ENCODE measurements at regions not wholly inside any gene's neighbourhood (a gene's known extent, or its start where the extent isn't known, plus 50 kb on each side); places are given as distances from the start of the nearest gene placed in this dataset.

DNA sequence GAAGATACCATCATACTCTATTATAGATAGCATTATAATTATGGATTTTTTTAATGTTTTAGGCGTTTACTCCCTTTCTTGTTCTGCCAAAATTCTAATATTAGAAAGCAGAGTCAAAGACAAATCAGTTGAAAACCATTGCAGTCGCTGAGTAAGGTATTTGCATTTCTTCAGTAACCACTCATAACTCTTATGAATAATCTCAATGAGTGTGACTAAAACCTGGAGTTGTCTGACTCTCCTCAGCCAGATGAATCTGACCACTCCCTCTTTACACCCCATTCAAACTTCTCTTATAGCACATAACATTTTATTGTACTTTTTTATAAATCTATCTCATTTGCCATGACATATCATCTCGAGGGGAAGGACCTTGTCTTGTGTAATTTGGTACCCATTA, 1006.5 kb downstream of the DIAPH3 start:
- CTCF ChIA-PET = no interaction called here
- POLR2A ChIA-PET = no interaction called here

DNA sequence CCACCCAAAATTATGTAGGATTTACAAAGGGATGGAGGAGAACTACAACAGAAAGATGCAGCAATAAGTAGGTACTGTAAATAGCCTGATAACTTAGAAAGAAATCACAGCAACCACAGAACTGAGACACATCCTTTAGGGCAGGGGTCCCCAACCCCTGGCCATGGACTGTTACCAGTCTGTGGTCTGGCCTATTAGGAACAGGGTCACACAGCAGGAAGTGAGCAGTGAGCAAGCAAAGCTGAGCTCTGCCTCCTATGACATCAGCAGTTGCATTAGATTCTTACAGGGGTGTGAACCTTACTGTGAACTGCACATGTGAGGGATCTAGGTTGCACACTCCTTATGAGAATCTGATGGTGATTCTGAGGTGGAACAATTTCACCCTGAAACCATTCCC, 997.6 kb downstream of the DIAPH3 start:
- POLR2A ChIA-PET = no interaction called here
- CTCF ChIA-PET = interaction anchor here (0.6 kb wide), 1 partner anchor 253 kb away, joined by 4 read pairs; no protein-coding TSS in a partner anchor

DNA sequence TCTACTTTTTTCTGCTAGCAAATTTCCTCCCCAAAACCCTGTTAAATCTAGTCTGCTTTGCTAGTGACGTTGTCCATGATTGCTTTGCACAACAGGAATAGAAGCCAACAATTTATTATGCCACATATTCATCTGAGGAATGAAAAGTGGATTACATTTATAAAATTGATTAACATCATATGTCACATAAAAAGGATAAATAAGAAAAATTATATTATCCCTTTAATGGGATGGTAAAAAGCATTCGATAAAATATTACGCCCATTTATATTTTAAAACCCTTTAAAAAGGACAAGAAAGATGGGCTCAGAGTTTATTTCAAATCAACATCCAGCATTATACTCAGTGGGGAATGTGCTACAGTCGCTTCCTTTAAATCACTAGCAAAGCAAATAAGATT, 991.7 kb downstream of the DIAPH3 start:
- ChIA-PET CTCF (no interaction called here), POLR2A (no interaction called here)

- ChIA-PET POLR2A (no interaction called here), CTCF (no interaction called here)
Measured at GRCh38 chr13:59176775-59177174, 987.0 kb downstream of the DIAPH3 start.

DNA sequence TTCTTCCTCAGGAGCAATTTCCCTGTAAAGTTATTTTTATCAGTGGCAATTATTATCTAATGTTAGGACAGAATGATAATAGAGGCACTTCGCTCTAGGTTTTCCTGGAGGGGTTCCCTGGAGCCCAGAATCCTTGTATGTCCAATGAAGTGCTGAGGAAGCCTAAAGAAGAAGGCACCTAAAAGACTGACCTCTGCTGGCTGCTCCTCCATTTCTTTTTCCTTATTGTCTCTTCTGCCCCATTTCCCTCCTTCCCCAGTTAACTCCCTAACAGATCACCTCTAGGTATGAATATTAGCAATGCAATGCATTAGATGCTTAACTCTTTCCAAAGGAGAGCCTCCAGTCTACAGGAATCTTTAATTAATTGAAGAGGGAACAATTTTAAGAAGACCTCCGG, 985.4 kb downstream of the DIAPH3 start:
- POLR2A ChIA-PET = no interaction called here
- CTCF ChIA-PET = no interaction called here

DNA sequence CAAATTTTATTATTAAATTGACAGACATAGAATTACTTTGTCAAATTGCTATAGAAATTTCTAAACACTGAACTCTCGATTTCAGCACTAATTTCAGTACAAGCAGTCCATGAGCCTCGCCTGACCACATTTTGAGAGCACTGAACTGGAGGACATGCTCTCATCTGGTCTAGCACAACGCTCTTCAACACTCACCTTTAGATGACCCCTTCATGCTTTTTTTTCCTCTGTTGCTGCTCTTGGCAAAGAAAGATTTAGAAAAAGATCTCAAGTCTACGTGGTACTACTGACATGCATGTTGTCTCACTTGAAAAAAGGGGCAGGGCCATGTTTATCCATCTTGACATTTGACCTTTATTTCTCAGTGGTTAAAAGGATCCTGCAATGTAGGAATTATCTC, 981.5 kb downstream of the DIAPH3 start:
- CTCF ChIA-PET = no interaction called here

GRCh38 chr13:59197397-59197796, 966.3 kb downstream of the DIAPH3 start:
- CTCF ChIA-PET = no interaction called here
- POLR2A ChIA-PET = no interaction called here

More for the DNA sequence above, 981.5 kb downstream of the DIAPH3 start:
- POLR2A ChIA-PET = no interaction called here

DNA sequence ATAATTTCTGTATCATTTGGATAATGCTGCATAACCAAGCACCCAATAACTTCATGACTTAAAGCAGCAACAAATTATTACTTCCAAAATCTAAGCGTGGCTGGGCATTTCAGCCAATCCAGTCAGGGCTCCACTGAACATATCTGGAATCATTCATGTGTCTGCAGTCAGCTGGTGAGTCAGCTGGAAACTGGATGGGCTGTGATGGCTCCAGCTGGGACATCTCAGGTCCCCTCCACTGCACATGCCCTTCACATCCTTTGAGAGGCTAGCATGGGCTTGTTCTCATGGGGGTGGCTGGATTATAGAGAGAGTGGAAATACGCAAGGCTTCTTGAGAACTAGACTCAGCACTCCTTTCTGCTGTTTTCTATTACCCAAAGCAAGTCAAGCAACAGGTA, 961.9 kb downstream of the DIAPH3 start:
- CTCF ChIA-PET = no interaction called here

DNA sequence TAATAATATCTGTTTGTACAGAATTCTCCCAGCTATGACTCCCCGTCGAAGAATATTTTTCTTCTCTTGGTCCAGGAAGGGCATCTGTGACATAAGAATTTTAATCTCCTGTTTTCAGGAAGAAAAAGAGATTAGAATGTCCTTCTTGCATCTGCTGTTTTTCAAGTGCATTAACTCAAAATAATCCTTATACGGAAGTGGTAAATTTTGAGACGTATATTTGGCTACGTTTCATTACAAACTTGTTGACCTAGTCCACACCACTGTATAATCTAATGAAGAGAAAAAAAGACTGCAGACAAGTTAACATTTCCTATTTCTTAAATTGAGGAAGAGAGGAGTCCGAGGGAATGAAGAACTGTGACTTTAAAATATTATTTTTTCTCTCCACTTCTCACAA, 959.9 kb downstream of the DIAPH3 start:
- POLR2A ChIA-PET = no interaction called here

More for the DNA sequence above, 961.9 kb downstream of the DIAPH3 start:
- POLR2A ChIA-PET = no interaction called here

DNA sequence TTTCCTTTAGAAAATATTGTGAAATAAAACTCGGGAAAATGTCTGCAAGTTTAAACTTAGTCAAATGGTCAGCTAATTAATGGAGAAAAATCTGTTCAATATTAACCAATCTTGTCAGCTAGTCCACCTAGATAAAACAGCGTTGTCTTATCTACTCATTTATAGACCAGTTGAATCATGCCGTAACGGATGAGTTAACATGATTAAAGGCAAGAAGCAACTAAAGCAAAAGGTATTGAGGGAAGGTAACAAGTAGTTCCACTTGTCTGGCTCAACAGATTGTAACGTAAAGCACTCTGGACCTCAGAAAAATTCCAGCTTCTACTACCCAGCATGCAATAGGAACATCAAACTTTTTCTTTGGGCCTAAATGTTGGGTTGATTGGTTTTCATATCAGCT, 958.2 kb downstream of the DIAPH3 start:
- POLR2A ChIA-PET = no interaction called here

More for the DNA sequence above, 959.9 kb downstream of the DIAPH3 start:
- CTCF ChIA-PET = no interaction called here

DNA sequence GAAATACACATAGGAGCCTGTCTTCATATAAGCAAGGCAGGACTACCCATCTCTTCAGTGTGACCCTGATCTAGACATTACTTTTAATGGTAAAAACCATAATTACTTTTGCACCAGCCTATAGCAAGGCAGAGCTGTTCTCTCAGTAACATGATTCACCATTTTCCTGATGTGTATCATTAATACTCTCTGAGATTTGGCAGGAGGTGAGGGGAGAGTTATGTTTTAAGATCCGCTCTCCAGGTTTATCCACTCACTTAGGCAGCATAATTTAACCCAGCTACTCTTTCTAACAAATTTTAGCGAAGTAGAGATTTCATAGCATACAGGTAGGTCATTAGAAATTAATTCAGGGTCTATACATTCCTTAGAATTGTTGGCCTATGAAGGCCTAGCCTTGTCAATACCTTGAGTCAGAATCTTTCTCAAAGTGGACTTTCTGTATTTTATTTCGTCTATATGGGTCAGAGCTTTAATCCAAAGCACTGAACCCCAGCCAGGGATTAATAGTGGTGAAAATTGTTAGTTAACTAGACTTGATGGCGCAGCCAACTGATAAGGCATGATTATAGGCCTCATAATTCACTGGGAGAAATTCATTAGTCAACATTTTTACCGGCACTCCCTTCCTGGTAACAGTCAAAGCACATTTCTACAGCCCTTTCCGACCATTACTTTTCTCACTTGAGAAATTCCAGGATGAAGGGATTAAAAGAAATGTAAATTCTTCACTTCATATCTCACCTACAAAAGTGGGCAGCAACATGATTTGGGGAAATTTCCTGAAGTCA, 955.1 kb downstream of the DIAPH3 start:
- POLR2A ChIA-PET = no interaction called here
- CTCF ChIA-PET = no interaction called here

More for the DNA sequence above, 958.2 kb downstream of the DIAPH3 start:
- CTCF ChIA-PET = no interaction called here

DNA sequence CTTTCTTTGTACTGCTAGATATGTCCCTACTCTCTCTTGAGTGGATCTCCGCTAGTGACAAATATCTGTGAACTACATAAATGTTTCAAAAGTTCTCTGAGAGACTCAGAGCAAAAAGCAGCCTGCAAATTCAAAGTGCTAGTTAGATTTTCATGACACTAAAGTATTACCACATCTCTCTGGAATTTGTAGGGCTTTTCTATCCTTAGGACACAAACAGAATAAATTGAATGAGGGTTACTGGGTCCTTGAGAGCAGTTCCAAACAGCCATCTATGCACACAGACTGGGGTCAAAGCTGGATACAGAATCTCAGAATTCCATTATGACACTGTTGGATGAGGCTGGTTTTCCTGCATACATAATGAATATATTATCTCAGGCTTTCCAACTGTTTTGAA, 953.2 kb downstream of the DIAPH3 start:
- CTCF ChIA-PET = no interaction called here
- POLR2A ChIA-PET = no interaction called here

- ChIA-PET CTCF (no interaction called here), POLR2A (no interaction called here)
Measured at GRCh38 chr13:59211606-59212005, 952.1 kb downstream of the DIAPH3 start.

DNA sequence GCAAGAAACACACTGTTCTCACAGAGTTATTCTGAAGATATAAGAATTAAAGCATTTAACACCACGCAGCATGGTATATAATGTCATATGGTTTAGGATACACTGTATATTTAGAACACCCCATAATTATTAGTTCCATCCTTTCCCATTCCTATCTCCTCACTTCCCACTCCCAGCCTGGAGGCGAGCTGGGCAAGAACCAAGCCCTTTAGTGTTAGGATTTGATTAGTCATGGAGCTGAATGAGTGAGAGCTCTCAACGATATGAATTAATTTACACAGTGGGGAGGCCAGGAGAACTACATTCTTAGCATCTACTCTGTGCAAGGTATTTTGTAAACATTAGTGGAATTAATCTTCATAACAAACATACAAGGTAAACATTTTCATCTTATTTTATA, 934.3 kb downstream of the DIAPH3 start:
- POLR2A ChIA-PET = no interaction called here
- CTCF ChIA-PET = no interaction called here

- POLR2A ChIA-PET = no interaction called here
- CTCF ChIA-PET = no interaction called here
Measured at GRCh38 chr13:59229861-59230260, 933.9 kb downstream of the DIAPH3 start.

- POLR2A ChIA-PET = no interaction called here
Measured at GRCh38 chr13:59230484-59231264, 933.1 kb downstream of the DIAPH3 start.

DNA sequence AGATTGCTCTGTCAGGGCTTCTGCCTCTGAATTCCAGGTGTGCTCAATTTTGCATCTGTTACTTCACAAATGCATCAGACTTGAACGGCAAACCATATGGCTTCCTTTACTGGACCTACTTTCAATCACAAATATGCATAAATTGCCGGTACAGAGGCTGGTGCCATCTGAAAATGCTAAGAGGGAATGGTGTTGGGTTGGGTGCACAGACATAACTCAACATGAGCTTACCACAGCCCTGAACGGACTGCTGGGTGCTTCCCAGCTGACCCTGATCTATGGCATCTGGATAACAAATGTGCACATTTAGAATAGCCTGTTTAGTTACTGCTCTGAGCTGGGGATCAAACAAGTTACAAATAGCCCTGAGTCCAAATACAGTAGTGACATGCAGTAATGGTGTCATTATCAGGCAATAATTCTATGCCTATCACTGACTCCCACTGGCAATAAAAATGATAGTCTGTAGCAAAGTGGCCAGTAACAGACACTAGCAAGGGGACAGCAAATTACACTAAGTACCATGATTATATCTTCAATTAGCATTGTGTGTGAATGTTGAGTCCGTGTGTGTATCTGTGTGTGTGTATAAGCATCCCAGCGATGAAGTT, 927.3 kb downstream of the DIAPH3 start:
- CTCF ChIA-PET = no interaction called here
- POLR2A ChIA-PET = no interaction called here

More at GRCh38 chr13:59230484-59231264, 933.1 kb downstream of the DIAPH3 start:
- CTCF ChIA-PET = no interaction called here

GRCh38 chr13:59236944-59237343, 926.8 kb downstream of the DIAPH3 start:
- ChIA-PET CTCF (no interaction called here), POLR2A (no interaction called here)

DNA sequence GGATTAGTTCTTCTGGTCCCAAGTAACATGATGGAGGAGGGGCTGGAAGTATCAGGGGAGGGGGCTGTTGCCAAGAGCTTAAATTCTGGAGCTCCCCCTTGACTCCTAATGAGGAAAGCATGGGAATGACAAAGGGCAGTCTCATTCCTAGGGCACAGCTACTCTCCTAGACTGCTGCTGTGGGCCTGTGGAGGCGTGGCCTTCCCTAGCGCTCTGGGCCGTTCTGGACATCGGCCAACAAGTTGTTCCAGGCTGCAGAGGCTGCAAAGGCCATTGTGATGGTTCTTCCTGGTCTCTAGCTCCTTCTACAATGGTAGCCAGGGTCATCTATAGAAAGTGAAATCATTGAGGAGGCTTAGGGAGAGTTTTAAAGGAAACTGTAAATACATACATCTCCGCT, 916.6 kb downstream of the DIAPH3 start:
- ChIA-PET CTCF (no interaction called here), POLR2A (no interaction called here)

DNA sequence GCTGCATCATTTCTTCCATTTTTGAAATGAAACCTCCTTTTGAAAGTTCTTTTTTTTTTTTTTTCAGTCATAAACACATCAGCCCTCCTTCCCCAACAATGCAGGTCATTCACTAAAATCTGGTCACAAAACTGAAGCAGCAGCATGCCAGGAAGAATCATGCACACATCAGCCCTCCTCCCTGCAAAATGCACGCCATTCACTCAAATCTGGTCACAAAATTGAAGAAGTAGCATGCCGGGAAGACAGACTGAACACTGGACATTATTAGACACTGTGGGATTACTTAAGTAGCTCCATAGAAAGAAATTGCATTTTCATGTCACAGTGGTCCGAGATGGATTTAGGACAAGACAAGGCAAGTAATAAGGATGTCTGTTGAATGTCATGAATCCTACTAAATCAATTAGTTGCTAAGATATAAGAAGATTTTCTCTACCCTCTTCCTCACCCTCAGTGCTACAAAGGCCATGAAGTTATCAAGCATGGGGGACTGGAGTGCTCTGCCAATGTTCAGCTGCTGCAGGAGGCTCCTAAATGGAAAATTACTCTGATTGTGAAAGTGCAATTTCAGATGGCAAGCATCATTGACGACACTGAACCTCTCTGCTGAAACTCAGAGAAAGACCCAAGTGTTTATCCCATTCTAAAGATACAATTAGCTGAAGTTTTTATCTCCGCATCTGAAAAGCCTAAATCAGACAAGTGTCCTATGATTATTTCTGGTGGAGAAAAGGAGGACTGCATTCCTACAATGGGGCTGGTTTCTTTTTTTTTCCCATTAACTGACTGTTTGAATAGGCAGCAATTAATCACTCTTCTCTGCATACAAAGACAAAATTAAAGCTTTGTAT, 913.2 kb downstream of the DIAPH3 start:
- CTCF ChIA-PET = interaction anchor here (0.7 kb wide), 1 partner anchor 23 kb away, joined by 3 read pairs; no protein-coding TSS in a partner anchor
- POLR2A ChIA-PET = no interaction called here

Data from activated CD8-positive, alpha-beta memory T cell treated with anti-CD3 and anti-CD28 coated beads for 36 hours (primary cell).